ENCODE measurements at regions not wholly inside any gene's neighbourhood (a gene's known extent, or its start where the extent isn't known, plus 50 kb on each side); places are given as distances from the start of the nearest gene placed in this dataset.

DNA sequence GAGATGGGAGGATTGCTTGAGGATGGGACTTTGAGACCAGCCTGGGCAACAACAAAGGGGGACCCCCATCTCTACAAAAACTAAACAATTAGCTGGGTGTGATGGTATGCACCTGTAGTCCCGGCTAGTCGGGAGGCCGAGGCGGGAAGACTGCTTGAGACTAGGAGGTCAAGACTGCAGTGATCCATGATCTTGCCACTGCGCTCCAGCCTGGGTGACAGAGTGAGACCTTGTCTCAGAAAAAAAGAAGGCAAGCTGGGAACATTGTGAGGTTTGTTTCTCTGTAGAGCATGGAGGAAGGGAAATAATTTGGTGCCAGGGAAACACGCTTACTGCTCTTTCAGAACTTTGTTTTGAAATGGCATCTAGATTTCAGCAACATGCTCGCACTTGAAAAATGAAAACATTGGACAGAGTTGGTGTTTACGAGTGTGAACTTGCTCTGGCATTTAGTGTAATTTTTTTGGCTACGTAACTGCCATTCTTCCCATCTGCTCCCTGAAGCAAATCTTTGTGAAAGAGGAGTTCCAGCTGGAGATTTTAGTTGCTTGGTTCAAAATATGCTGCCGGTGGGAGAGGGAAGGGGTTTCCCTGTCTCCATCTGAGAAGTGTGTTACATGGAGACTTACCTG, 125.6 kb upstream of the DLX2 start:
- TF ChIP-seq CTCF (conservative IDR thresholded peaks at IDR 0.05; ENCODE audit: low read depth, low read length): no peak
- DNase-seq (ENCODE audit: low read depth): no peak
- H3K4me3 ChIP-seq (ENCODE audit: low read depth, low read length): no peak overlapping the region

- no peak for TF ChIP-seq CTCF (conservative IDR thresholded peaks at IDR 0.05; ENCODE audit: low read depth, low read length)
- DNase-seq (ENCODE audit: low read depth): no peak
- no peak overlapping the region for H3K4me3 ChIP-seq (ENCODE audit: low read depth, low read length)
These were observed 126.4 kb upstream of the DLX2 start for GRCh38 chr2:172229125-172229524.

DNA sequence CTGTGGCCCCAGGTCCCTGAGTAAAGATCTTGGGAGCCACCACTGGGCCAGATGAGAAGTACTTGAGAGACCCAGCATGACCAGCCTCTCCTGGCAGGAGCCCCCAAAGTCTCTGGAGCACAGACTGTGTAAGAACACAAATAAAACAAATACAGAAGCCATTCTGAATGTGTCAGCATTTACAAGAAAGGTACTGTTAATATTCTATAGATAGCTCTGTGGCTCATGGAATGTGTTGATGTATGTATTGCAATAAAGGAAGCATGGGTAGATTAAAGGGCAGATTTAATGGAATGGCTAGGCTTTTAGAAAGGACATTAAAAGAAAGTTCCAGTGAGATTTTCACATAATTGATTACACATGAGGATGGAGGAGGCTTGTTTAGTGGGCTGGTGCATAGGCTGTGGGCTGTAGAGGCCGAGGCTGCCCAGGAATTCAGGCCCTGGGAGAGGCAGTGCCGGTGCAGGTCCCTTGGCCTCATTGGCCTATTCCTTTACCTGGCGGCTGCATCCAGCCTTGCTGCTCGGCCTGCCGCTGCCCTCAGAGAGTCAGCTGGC, 127.7 kb upstream of the DLX2 start:
- no peak for TF ChIP-seq CTCF (conservative IDR thresholded peaks at IDR 0.05; ENCODE audit: low read depth, low read length)
- H3K4me3 ChIP-seq (ENCODE audit: low read depth, low read length): no peak overlapping the region
- DNase-seq (ENCODE audit: low read depth): no peak

DNA sequence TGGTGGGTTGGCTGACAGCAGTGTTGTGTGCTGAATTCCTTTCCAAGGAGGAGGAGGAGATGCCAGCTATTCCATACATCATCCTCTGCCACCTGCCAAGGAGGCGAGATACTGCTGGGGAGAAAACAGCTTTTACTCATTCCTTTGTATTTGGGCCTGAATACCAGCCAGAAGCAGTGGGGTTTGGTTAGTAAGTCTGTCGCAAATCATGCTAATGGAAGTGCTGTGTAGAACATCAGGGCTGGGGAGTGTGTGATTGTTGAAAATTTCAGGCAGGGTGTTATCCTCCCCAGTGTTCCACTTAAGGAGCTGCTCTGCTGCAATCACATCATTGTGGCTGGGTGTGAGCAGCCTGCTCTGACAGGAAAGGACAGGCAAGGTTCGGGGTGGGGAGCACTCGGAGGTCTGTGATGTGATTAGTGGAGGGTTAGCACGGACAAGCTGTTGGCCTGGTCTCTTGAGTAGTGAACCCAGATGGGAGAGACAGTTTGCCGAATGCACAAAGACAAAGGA, 128.2 kb upstream of the DLX2 start:
- DNase-seq (ENCODE audit: low read depth): no peak
- TF ChIP-seq CTCF (conservative IDR thresholded peaks at IDR 0.05; ENCODE audit: low read depth, low read length): no peak
- H3K4me3 ChIP-seq (ENCODE audit: low read depth, low read length): no peak overlapping the region

- H3K4me3 ChIP-seq (ENCODE audit: low read depth, low read length): no peak overlapping the region
- DNase-seq (ENCODE audit: low read depth): no peak
- no peak for TF ChIP-seq CTCF (conservative IDR thresholded peaks at IDR 0.05; ENCODE audit: low read depth, low read length)
These were observed 128.8 kb upstream of the DLX2 start for GRCh38 chr2:172231508-172231907.

GRCh38 chr2:172232708-172233396, 130.2 kb upstream of the DLX2 start:
- no peak for DNase-seq (ENCODE audit: low read depth)
- TF ChIP-seq CTCF (conservative IDR thresholded peaks at IDR 0.05; ENCODE audit: low read depth, low read length): no peak
- H3K4me3 ChIP-seq (ENCODE audit: low read depth, low read length): no peak overlapping the region
